ENCODE measurements at regions not wholly inside any gene's neighbourhood (a gene's known extent, or its start where the extent isn't known, plus 50 kb on each side); places are given as distances from the start of the nearest gene placed in this dataset.

DNA sequence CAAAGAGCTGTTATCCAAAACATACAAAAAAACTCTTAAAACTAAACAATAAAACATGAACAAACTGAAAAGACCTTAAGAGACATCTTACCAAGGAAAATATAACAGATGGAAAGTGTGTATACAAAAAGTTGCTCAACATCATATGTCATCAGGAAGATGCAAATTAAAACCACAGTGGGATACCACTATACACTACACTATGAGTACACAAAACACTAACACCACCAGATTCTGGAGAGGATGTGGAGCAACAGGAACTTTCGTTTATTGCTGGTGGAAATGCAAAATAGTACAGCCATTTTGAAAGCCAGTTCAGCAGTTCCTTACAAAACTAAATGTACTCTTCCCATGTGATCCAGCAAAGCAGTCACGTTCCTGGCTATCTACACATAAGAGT lies 221.4 kb downstream of the CMPK2 start:
- CTCF ChIA-PET: no interaction called here
- POLR2A ChIA-PET: no interaction called here
- DNase-seq (ENCODE audit: low read depth, low spot score): no peak
- no peak overlapping the region for H3K4me3 ChIP-seq (ENCODE audit: low read depth, low read length)
- no peak for TF ChIP-seq CTCF (IDR thresholded peaks at IDR 0.05; ENCODE audit: insufficient read depth, low read length, missing control alignments)

DNA sequence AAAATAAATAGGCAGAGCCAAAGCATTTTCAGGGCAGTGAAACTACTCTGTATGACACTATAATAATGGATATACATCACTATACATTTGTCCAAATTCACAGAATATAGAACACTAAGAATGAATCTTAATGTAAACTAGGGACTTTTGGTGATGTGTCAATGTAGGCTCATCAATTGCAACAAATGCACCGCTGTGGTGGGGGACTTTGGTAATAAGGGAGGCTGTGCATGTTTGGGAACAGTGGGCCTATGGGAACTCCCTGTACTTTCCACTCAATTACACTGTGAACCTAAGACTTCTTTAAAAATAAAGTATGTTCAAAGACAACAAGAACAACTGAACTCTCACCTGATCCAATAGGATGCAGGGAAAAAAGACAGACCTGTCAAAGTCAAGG lies 220.7 kb downstream of the CMPK2 start:
- TF ChIP-seq CTCF (IDR thresholded peaks at IDR 0.05; ENCODE audit: insufficient read depth, low read length, missing control alignments): no peak
- POLR2A ChIA-PET: no interaction called here
- no peak for DNase-seq (ENCODE audit: low read depth, low spot score)
- CTCF ChIA-PET: no interaction called here
- no peak overlapping the region for H3K4me3 ChIP-seq (ENCODE audit: low read depth, low read length)

GRCh38 chr2:6645672-6646071 lies 220.0 kb downstream of the CMPK2 start:
- ChIA-PET POLR2A (no interaction called here), CTCF (no interaction called here)
- no peak for TF ChIP-seq CTCF (IDR thresholded peaks at IDR 0.05; ENCODE audit: insufficient read depth, low read length, missing control alignments)
- no peak overlapping the region for H3K4me3 ChIP-seq (ENCODE audit: low read depth, low read length)
- DNase-seq (ENCODE audit: low read depth, low spot score): no peak

DNA sequence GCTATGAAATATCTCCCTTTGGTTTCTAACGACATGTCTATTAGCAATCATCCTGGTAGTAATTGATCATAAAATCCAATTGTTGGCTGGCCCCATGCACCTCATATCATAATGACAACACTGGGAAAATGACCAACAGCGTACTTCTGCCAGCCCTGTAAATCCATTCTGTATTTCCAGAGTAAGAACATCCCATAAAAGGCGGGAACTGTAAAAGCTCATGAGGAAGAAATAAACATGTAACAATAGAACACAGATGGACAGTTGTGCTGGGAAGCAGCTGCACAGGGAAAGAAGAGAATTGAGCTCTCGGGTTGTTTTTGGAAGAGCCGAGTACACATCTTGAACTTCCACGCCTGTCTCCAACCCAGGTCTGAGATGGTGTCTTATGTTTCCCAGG lies 218.7 kb downstream of the CMPK2 start:
- no peak for DNase-seq (ENCODE audit: low read depth, low spot score)
- CTCF ChIA-PET: no interaction called here
- no peak for TF ChIP-seq CTCF (IDR thresholded peaks at IDR 0.05; ENCODE audit: insufficient read depth, low read length, missing control alignments)
- POLR2A ChIA-PET: no interaction called here
- H3K4me3 ChIP-seq (ENCODE audit: low read depth, low read length): no peak overlapping the region

- ChIA-PET POLR2A (no interaction called here), CTCF (no interaction called here)
- DNase-seq (ENCODE audit: low read depth, low spot score): no peak
- H3K4me3 ChIP-seq (ENCODE audit: low read depth, low read length): no peak overlapping the region
- no peak for TF ChIP-seq CTCF (IDR thresholded peaks at IDR 0.05; ENCODE audit: insufficient read depth, low read length, missing control alignments)
Measured at GRCh38 chr2:6648596-6649247, 217.0 kb downstream of the CMPK2 start.

- no peak for DNase-seq (ENCODE audit: low read depth, low spot score)
- ChIA-PET POLR2A (no interaction called here), CTCF (no interaction called here)
- no peak for TF ChIP-seq CTCF (IDR thresholded peaks at IDR 0.05; ENCODE audit: insufficient read depth, low read length, missing control alignments)
- H3K4me3 ChIP-seq (ENCODE audit: low read depth, low read length): no peak overlapping the region
Measured at GRCh38 chr2:6650311-6650710, 215.4 kb downstream of the CMPK2 start.
